AG10803 (cell line): ENCODE measurements at regions not wholly inside any gene's neighbourhood (a gene's known extent, or its start where the extent isn't known, plus 50 kb on each side); places are given as distances from the start of the nearest gene placed in this dataset.

Experiments
- DNase-seq: peaks from one replicate; pipeline ENCODE4 v3.0.0; 2010; ENCODE audit warnings: low read depth
- H3K4me3 ChIP-seq: 2 replicates; pipeline ENCODE4 v1.5.1; 2011; ENCODE audit warnings: mild to moderate bottlenecking, low read length, control low read depth
- CTCF ChIP-seq: conservative IDR thresholded peaks from 2 replicates; pipeline ENCODE4 v1.5.1; 2011; ENCODE audit warnings: mild to moderate bottlenecking, low read length, control low read depth, inconsistent platforms

DNA sequence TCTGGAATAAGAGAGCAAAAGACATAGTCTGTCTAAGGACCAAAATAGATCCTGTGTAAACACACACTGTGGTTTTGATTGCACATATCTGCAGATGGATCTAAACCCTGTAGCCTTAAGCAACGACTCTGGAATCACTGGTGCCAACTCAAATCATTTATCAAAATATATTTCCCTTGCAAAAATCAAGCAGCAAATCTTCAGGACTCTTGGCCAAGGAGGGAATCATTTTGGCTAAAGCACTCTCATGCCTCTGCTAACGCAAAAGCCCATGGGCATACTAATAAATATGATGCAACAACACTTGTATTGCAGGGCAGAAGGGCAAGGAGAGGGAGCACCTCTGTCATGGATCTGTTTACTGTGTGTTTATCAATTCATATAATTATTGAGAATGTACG lies 155.4 kb upstream of the DUSP10 start:
- no peak overlapping the region for H3K4me3 ChIP-seq
- DNase-seq, result peak; percentile 88
- no peak for TF ChIP-seq CTCF

- H3K4me3 ChIP-seq, result no peak overlapping the region
- no peak for TF ChIP-seq CTCF
- peak; percentile 52 for DNase-seq
These were observed 150.5 kb upstream of the DUSP10 start for GRCh38 chr1:221892301-221892830.

- DNase-seq, result peak; percentile 78
- no peak for TF ChIP-seq CTCF
- no peak overlapping the region for H3K4me3 ChIP-seq
These were observed 149.8 kb upstream of the DUSP10 start for GRCh38 chr1:221891708-221892107.

GRCh38 chr1:221888801-221889200 lies 146.9 kb upstream of the DUSP10 start:
- TF ChIP-seq CTCF, result no peak
- peak; percentile 2 for DNase-seq
- H3K4me3 ChIP-seq, result no peak overlapping the region

GRCh38 chr1:221888218-221888617 lies 146.3 kb upstream of the DUSP10 start:
- TF ChIP-seq CTCF, result no peak
- no peak overlapping the region for H3K4me3 ChIP-seq
- no peak for DNase-seq

GRCh38 chr1:221887758-221888157 lies 145.9 kb upstream of the DUSP10 start:
- no peak overlapping the region for H3K4me3 ChIP-seq
- no peak for TF ChIP-seq CTCF
- DNase-seq, result no peak

DNA sequence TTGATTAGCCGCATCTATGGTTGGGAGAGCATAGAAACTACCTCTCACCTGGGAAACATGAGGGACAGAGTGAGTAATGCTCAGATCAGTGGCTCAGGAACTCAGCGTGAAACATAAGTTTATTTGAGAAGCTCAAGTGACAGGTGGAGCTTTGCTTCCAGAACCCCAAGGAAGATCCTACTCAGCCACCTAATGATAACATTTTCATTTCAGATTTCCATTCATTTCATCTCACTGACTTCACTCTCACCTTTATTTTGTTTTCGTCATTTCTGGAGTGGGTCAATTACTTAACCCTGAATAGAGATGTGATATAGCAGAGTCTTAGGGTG lies 145.5 kb upstream of the DUSP10 start:
- no peak overlapping the region for H3K4me3 ChIP-seq
- no peak for DNase-seq
- TF ChIP-seq CTCF, result no peak
